IMR-90 (cell line): ENCODE measurements at regions not wholly inside any gene's neighbourhood (a gene's known extent, or its start where the extent isn't known, plus 50 kb on each side); places are given as distances from the start of the nearest gene placed in this dataset.

Experiments
- ATAC-seq: fragments of 200-7000 bp; cut with Tn5 transposase; 2 replicates; pipeline ENCODE4 v1.9.1; 2020; ENCODE audit warnings: low read depth, mild to moderate bottlenecking, moderate library complexity
- BruUV-seq: library from RNA; stranded (reverse); fragments of 400-500 nt; replicated peaks from 2 replicates; lab custom pipeline; 2021; lab: Mats Ljungman, UMichigan
- CTCF ChIA-PET: fragments of 300-600 bp; formaldehyde crosslinking; extraction: SDS; loops from one replicate; lab custom pipeline; 2021; ENCODE audit warnings: antibody characterized with exemption; lab: Yijun Ruan, JAX
- POLR2A ChIA-PET: fragments of 300-600 bp; sonication (Branson Sonifier 250); formaldehyde crosslinking; loops from one replicate; lab custom pipeline; 2022; ENCODE audit warnings: antibody characterized with exemption; ENCODE audit not compliant: unreplicated experiment; lab: Charles Lee
- DNase-seq: peaks from one replicate; pipeline ENCODE4 v3.0.0; 2013
- H2AFZ ChIP-seq: replicated peaks from 2 replicates; pipeline ENCODE3; 2013; ENCODE audit warnings: low read length, mild to moderate bottlenecking; ENCODE audit not compliant: poor library complexity
- H2AK5ac ChIP-seq: 2 replicates; pipeline ENCODE4 v1.6.1; 2013; ENCODE audit warnings: low read depth, low read length, inconsistent platforms
- H2AK9ac ChIP-seq: replicated peaks from 2 replicates; pipeline ENCODE3; 2013; ENCODE audit warnings: mild to moderate bottlenecking, low read depth, low read length, moderate library complexity; ENCODE audit not compliant: poor library complexity
- H2BK120ac ChIP-seq: 2 replicates; pipeline ENCODE4 v1.6.1; 2013; ENCODE audit warnings: low read depth, low read length, inconsistent platforms
- H2BK15ac ChIP-seq: 3 replicates; pipeline ENCODE4 v1.6.1; 2013; ENCODE audit warnings: low read depth, low read length, inconsistent platforms
- H2BK20ac ChIP-seq: 2 replicates; pipeline ENCODE4 v1.6.1; 2013; ENCODE audit warnings: low read depth, mild to moderate bottlenecking, inconsistent platforms, low read length, moderate library complexity
- H2BK5ac ChIP-seq: 2 replicates; pipeline ENCODE4 v1.6.1; 2013; ENCODE audit warnings: mild to moderate bottlenecking, low read depth, low read length, inconsistent platforms; ENCODE audit not compliant: poor library complexity, severe bottlenecking
- H3K14ac ChIP-seq: replicated peaks from 2 replicates; pipeline ENCODE4 v1.6.1; 2013; ENCODE audit warnings: low read depth, low read length, inconsistent platforms
- H3K18ac ChIP-seq: 2 replicates; pipeline ENCODE4 v1.6.1; 2013; ENCODE audit warnings: low read depth, low read length, control low read depth
- H3K23ac ChIP-seq: 2 replicates; pipeline ENCODE4 v1.6.1; 2013; ENCODE audit warnings: low read depth, low read length, inconsistent platforms
- H3K27ac ChIP-seq: 2 replicates; pipeline ENCODE4 v1.5.1; 2013; ENCODE audit warnings: mild to moderate bottlenecking, control low read depth, low read length; ENCODE audit not compliant: insufficient read depth
- H3K27me3 ChIP-seq: 2 replicates; pipeline ENCODE4 v1.6.1; 2013; ENCODE audit warnings: low read length; ENCODE audit not compliant: control insufficient read depth, insufficient read depth
- H3K36me3 ChIP-seq: 2 replicates; pipeline ENCODE4 v1.6.1; 2013; ENCODE audit warnings: low read length, mixed read lengths; ENCODE audit not compliant: control insufficient read depth, insufficient read depth
- H3K4ac ChIP-seq: 2 replicates; pipeline ENCODE4 v1.6.1; 2013; ENCODE audit warnings: low read depth, low read length, inconsistent platforms
- H3K4me1 ChIP-seq: 2 replicates; pipeline ENCODE4 v1.6.1; 2013; ENCODE audit warnings: low read length, mixed read lengths; ENCODE audit not compliant: control insufficient read depth, insufficient read depth
- H3K4me2 ChIP-seq: 2 replicates; pipeline ENCODE4 v1.6.1; 2013; ENCODE audit warnings: low read depth, mild to moderate bottlenecking, control low read depth, low read length, moderate library complexity
- H3K4me3 ChIP-seq: 2 replicates; pipeline ENCODE4 v1.5.1; 2013; ENCODE audit warnings: low read depth, mild to moderate bottlenecking, control low read depth, low read length, moderate library complexity; ENCODE audit not compliant: insufficient read depth
- H3K56ac ChIP-seq: 2 replicates; pipeline ENCODE4 v1.6.1; 2013; ENCODE audit warnings: low read length, inconsistent platforms; ENCODE audit not compliant: insufficient read depth; ENCODE audit errors: extremely low read depth
- H3K79me1 ChIP-seq, 2 experiments: 2 replicates each; pipeline ENCODE4 v1.6.1; 2013; ENCODE audit warnings: low read length in 2 of 2, inconsistent platforms in 1 of 2, low read depth in 1 of 2
- H3K9ac ChIP-seq: 2 replicates; pipeline ENCODE4 v1.6.1; 2013; ENCODE audit warnings: low read depth, low read length, control low read depth
- H3K9me1 ChIP-seq: 2 replicates; pipeline ENCODE4 v1.6.1; 2013; ENCODE audit warnings: low read length, inconsistent platforms; ENCODE audit not compliant: insufficient read depth
- H3K9me3 ChIP-seq: 2 replicates; pipeline ENCODE4 v1.6.1; 2013; ENCODE audit warnings: low read length; ENCODE audit not compliant: control insufficient read depth, insufficient read depth
- H4K20me1 ChIP-seq: 2 replicates; pipeline ENCODE4 v1.6.1; 2013; ENCODE audit warnings: low read length, inconsistent platforms; ENCODE audit not compliant: insufficient read depth
- H4K5ac ChIP-seq: 2 replicates; pipeline ENCODE4 v1.6.1; 2013; ENCODE audit warnings: mild to moderate bottlenecking, low read depth, low read length, control low read depth
- H4K8ac ChIP-seq, 2 experiments: 2 replicates each; pipeline ENCODE4 v1.6.1; 2013; ENCODE audit warnings: low read depth in 2 of 2, low read length in 2 of 2, control low read depth in 1 of 2, inconsistent platforms in 1 of 2
- H4K91ac ChIP-seq: 2 replicates; pipeline ENCODE4 v1.6.1; 2013; ENCODE audit warnings: low read depth, low read length, inconsistent platforms; ENCODE audit not compliant: insufficient read depth
- BHLHE40 ChIP-seq: fragments of 150-350 bp; IDR thresholded peaks from 2 replicates; pipeline ENCODE4 v1.6.1; 2016; ENCODE audit warnings: mild to moderate bottlenecking, low read depth, low read length
- ELK1 ChIP-seq: fragments of 150-350 bp; IDR thresholded peaks from 2 replicates; pipeline ENCODE4 v1.6.1; 2016; ENCODE audit warnings: low read depth, mild to moderate bottlenecking, low read length, moderate library complexity, borderline replicate concordance
- MAFK ChIP-seq: IDR thresholded peaks from 2 replicates; pipeline ENCODE4 v1.6.1; 2012; ENCODE audit warnings: low read depth, low read length, improper control_type of control experiment
- MAZ ChIP-seq: IDR thresholded peaks from 2 replicates; pipeline ENCODE4 v1.6.1; 2012; ENCODE audit warnings: low read depth, mild to moderate bottlenecking, low read length, improper control_type of control experiment, moderate library complexity, borderline replicate concordance
- MXI1 ChIP-seq: IDR thresholded peaks from 2 replicates; pipeline ENCODE4 v1.6.1; 2012; ENCODE audit warnings: low read depth, mild to moderate bottlenecking, low read length, moderate library complexity, borderline replicate concordance
- NFE2L2 ChIP-seq: fragments of 150-350 bp; IDR thresholded peaks from 2 replicates; pipeline ENCODE4 v1.6.1; 2016; ENCODE audit warnings: low read depth, mild to moderate bottlenecking, low read length
- POLR2A ChIP-seq: IDR thresholded peaks from 2 replicates; pipeline ENCODE4 v1.6.1; 2012; ENCODE audit warnings: mild to moderate bottlenecking, low read depth, low read length
- RAD21 ChIP-seq: IDR thresholded peaks from 2 replicates; pipeline ENCODE4 v1.6.1; 2012; ENCODE audit warnings: low read length, improper control_type of control experiment
- RCOR1 ChIP-seq: IDR thresholded peaks from 2 replicates; pipeline ENCODE4 v1.6.1; 2012; ENCODE audit warnings: mild to moderate bottlenecking, low read length, improper control_type of control experiment; ENCODE audit not compliant: insufficient replicate concordance
- RFX5 ChIP-seq: IDR thresholded peaks from 2 replicates; pipeline ENCODE4 v1.8.0; 2012; ENCODE audit warnings: low read depth, mild to moderate bottlenecking, low read length, moderate library complexity
- SMC3 ChIP-seq: fragments of 150-350 bp; IDR thresholded peaks from 2 replicates; pipeline ENCODE4 v1.6.1; 2016; ENCODE audit warnings: low read depth, mild to moderate bottlenecking, antibody characterized with exemption, low read length, moderate library complexity
- USF2 ChIP-seq: fragments of 150-350 bp; IDR thresholded peaks from 2 replicates; pipeline ENCODE4 v1.6.1; 2017; ENCODE audit warnings: mild to moderate bottlenecking, antibody characterized with exemption, low read length, low read depth
- WGBS, 2 experiments: methylation state at CpG; one replicate each; pipeline versions ENCODE4 v1.1.5 to v1.1.7; 2013; ENCODE audit warnings: missing lambda C conversion rate in 2 of 2; ENCODE audit not compliant: insufficient read length in 1 of 2; ENCODE audit errors: extremely low coverage in 2 of 2; 5-methylcytosine and 5-hydroxymethylcytosine counted together
- dilution Hi-C: fragments of 300-500 bp; cut with HindIII; formaldehyde crosslinking; loops from one replicate; pipeline ENCODE4 v1.14.3; 2018; ENCODE audit warnings: low sequenced_read_pairs; ENCODE audit not compliant: unreplicated experiment
- in situ Hi-C: fragments of 300-500 bp; cut with MboI; formaldehyde crosslinking; loops from 3 replicates; pipeline ENCODE4 v1.14.3; 2019; ENCODE audit warnings: low sequenced_read_pairs, inconsistent platforms, mixed read lengths
- intact Hi-C: fragments of 100-400 bp; cut with micrococcal nuclease; formaldehyde crosslinking; loops from 2 replicates; pipeline ENCODE4 v1.10.0; 2022

- H2AFZ ChIP-seq = no peak overlapping the region
- H4K8ac ChIP-seq = no peak overlapping the region
- H3K4me1 ChIP-seq = no peaks in the 10 kb centered on the region
- dilution Hi-C loops (no loop called here), intact Hi-C loops (no loop called here), in situ Hi-C loops (no loop called here)
- H4K20me1 ChIP-seq = no peaks in the 10 kb centered on the region
- H2BK20ac ChIP-seq = no peak overlapping the region
- ChIA-PET POLR2A (no interaction called here), CTCF (no interaction called here)
- no peaks in the 10 kb centered on the region for H3K36me3 ChIP-seq
- H3K56ac ChIP-seq = no peak overlapping the region
- no peak overlapping the region for H2AK9ac ChIP-seq
- H3K18ac ChIP-seq = no peak overlapping the region
- H3K27ac ChIP-seq = no peak overlapping the region
- H3K4ac ChIP-seq = no peak overlapping the region
- H3K4me2 ChIP-seq = no peak overlapping the region
- no peak overlapping the region for H3K9ac ChIP-seq
- no peaks in the 10 kb centered on the region for H3K9me1 ChIP-seq
- H3K9me3 ChIP-seq = peaks cover 2% of the 10 kb centered on the region; the same call in 1 of the 2 replicates
- H3K79me1 ChIP-seq = no peaks in the 10 kb centered on the region
- H4K91ac ChIP-seq = no peak overlapping the region
- BruUV-seq = no TSS peak
- H3K27me3 ChIP-seq = no peaks in the 10 kb centered on the region
- no peak for TF ChIP-seq BHLHE40
- no peak for TF ChIP-seq MAFK
- TF ChIP-seq RCOR1 = no peak
- no peak for TF ChIP-seq MXI1
- TF ChIP-seq SMC3 = no peak
- TF ChIP-seq POLR2A = no peak
- TF ChIP-seq RFX5 = no peak
- no peak for TF ChIP-seq RAD21
- TF ChIP-seq MAZ = no peak
- no peak for TF ChIP-seq USF2
- no peak for TF ChIP-seq ELK1
- TF ChIP-seq NFE2L2 = no peak
- H2BK15ac ChIP-seq = no peak overlapping the region
- H3K14ac ChIP-seq = no peak overlapping the region
- no peak overlapping the region for H4K5ac ChIP-seq
- DNase-seq (no peak), ATAC-seq (no peak)
- H2AK5ac ChIP-seq = no peak overlapping the region
- H2BK120ac ChIP-seq = no peak overlapping the region
- no peak overlapping the region for H2BK5ac ChIP-seq
- no peak overlapping the region for H3K23ac ChIP-seq
- no CpG with 5 or more reads among the region's 4 CpGs for WGBS, 2 experiments
- H3K4me3 ChIP-seq = no peak overlapping the region
These were observed 377.7 kb downstream of the CYLC2 start for GRCh38 chr9:103372828-103373227.
